Uterus (tissue), 3 donors: ENCODE measurements at regions not wholly inside any gene's neighbourhood (a gene's known extent, or its start where the extent isn't known, plus 50 kb on each side); places are given as distances from the start of the nearest gene placed in this dataset.
"Not testable (repeated sequence)": the region's sequence is repeated elsewhere in the genome, so short reads cannot be mapped to it uniquely, and the experiment has no call there.

Experiments
- DNase-seq, 2 donors: peaks; one replicate each; pipeline ENCODE4 v3.0.0-alpha.2; 2019 to 2020
- H3K27ac ChIP-seq, 2 donors: fragments of 200-600 bp; sonication (generic); 1 replicate in 1 of 2; 2 replicates in 1 of 2; pipeline ENCODE4 v1.5.1; 2016 to 2018
- H3K27me3 ChIP-seq, 2 donors: fragments of 200-600 bp; sonication (generic); one replicate each; pipeline ENCODE4 v1.5.1; 2018 to 2019; ENCODE audit warnings: control low read depth in 1 of 2
- H3K36me3 ChIP-seq, 2 donors: fragments of 200-600 bp; sonication (generic); one replicate each; pipeline ENCODE4 v1.5.1; 2019; ENCODE audit warnings: control low read depth in 1 of 2
- H3K4me1 ChIP-seq, 2 donors: fragments of 200-600 bp; sonication (generic); one replicate each; pipeline ENCODE4 v1.5.1; 2018 to 2019; ENCODE audit warnings: control low read depth in 1 of 2
- H3K4me3 ChIP-seq, 2 donors: fragments of 200-600 bp; sonication (generic); 1 replicate in 1 of 2; 2 replicates in 1 of 2; pipeline ENCODE4 v1.5.1; 2018 to 2019; ENCODE audit warnings: mild to moderate bottlenecking in 1 of 2
- H3K9me3 ChIP-seq, 2 donors: fragments of 200-600 bp; sonication (generic); one replicate each; pipeline ENCODE4 v1.5.1; 2019; ENCODE audit warnings: control low read depth in 1 of 2
- CTCF ChIP-seq, 4 experiments: fragments of 200-600 bp in 2 of 4; fragments of 450-650 bp in 2 of 4; sonication (generic) in 2 of 4; IDR thresholded peaks; one replicate each; pipeline ENCODE4 v1.5.1; 2016 to 2019; ENCODE audit warnings: antibody characterized with exemption in 4 of 4, mild to moderate bottlenecking in 2 of 4, moderate library complexity in 1 of 4
- POLR2A ChIP-seq, 2 donors: fragments of 450-650 bp; IDR thresholded peaks; one replicate each; pipeline ENCODE4 v1.6.1; 2016; ENCODE audit warnings: antibody characterized with exemption in 2 of 2, mild to moderate bottlenecking in 1 of 2, moderate library complexity in 1 of 2
- intact Hi-C: fragments of 100-400 bp; cut with DNase I; formaldehyde crosslinking; loops from one replicate; pipeline ENCODE4 v1.15.1; 2023; ENCODE audit warnings: low total_unique reads
- donor health status: DM: yes; HTN: yes; CAD: no.

- no peaks in the 10 kb centered on the region for H3K36me3 ChIP-seq
- intact Hi-C loops: no loop called here
- H3K27ac ChIP-seq: no peak overlapping the region
- no peak overlapping the region for H3K4me3 ChIP-seq
- no peak for DNase-seq
- no peaks in the 10 kb centered on the region for H3K4me1 ChIP-seq
- TF ChIP-seq POLR2A (IDR thresholded peaks at IDR 0.05): no peak
- TF ChIP-seq CTCF (IDR thresholded peaks at IDR 0.05): no peak
- H3K27me3 ChIP-seq: no peaks in the 10 kb centered on the region
- H3K9me3 ChIP-seq: no peaks in the 10 kb centered on the region
Measured at GRCh38 chr9:23039402-23039801, 592.8 kb downstream of the DMRTA1 start.

GRCh38 chr9:23041466-23041865 is 594.8 kb downstream of the DMRTA1 start:
- H3K4me1 ChIP-seq: no peaks in the 10 kb centered on the region
- intact Hi-C loops: no loop called here
- H3K36me3 ChIP-seq: no peaks in the 10 kb centered on the region
- H3K27ac ChIP-seq: no peak overlapping the region
- no peak for DNase-seq
- TF ChIP-seq POLR2A (IDR thresholded peaks at IDR 0.05) (no peak), CTCF (IDR thresholded peaks at IDR 0.05) (no peak)
- no peaks in the 10 kb centered on the region for H3K9me3 ChIP-seq
- H3K4me3 ChIP-seq: no peak overlapping the region
- no peaks in the 10 kb centered on the region for H3K27me3 ChIP-seq

GRCh38 chr9:23044549-23044948 is 597.9 kb downstream of the DMRTA1 start:
- intact Hi-C loops: no loop called here
- Histone ChIP-seq H3K27ac (no peak overlapping the region), H3K4me1 (no peaks in the 10 kb centered on the region), H3K4me3 (no peak overlapping the region), H3K36me3 (no peaks in the 10 kb centered on the region), H3K9me3 (no peaks in the 10 kb centered on the region), H3K27me3 (no peaks in the 10 kb centered on the region)
- TF ChIP-seq POLR2A (IDR thresholded peaks at IDR 0.05) (no peak), CTCF (IDR thresholded peaks at IDR 0.05) (no peak)
- DNase-seq: no peak

GRCh38 chr9:23046026-23046425 is 599.4 kb downstream of the DMRTA1 start:
- H3K27ac ChIP-seq, H3K36me3 ChIP-seq, H3K4me1 ChIP-seq, H3K9me3 ChIP-seq, DNase-seq, intact Hi-C loops, H3K27me3 ChIP-seq, H3K4me3 ChIP-seq: not testable (repeated sequence)

GRCh38 chr9:23050548-23050947 is 603.9 kb downstream of the DMRTA1 start:
- no peak overlapping the region for H3K27ac ChIP-seq
- H3K4me3 ChIP-seq: no peak overlapping the region
- no peaks in the 10 kb centered on the region for H3K36me3 ChIP-seq
- intact Hi-C loops: no loop called here
- no peak for DNase-seq
- H3K9me3 ChIP-seq: no peaks in the 10 kb centered on the region
- no peaks in the 10 kb centered on the region for H3K4me1 ChIP-seq
- H3K27me3 ChIP-seq: no peaks in the 10 kb centered on the region
- TF ChIP-seq CTCF (IDR thresholded peaks at IDR 0.05) (no peak), POLR2A (IDR thresholded peaks at IDR 0.05) (no peak)

GRCh38 chr9:23073136-23073535 is 626.5 kb downstream of the DMRTA1 start:
- Histone ChIP-seq H3K4me1 (no peaks in the 10 kb centered on the region), H3K27me3 (no peaks in the 10 kb centered on the region), H3K36me3 (no peaks in the 10 kb centered on the region), H3K9me3 (peaks cover 0 to 5% of the 10 kb centered on the region in 2 donors), H3K4me3 (no peak overlapping the region), H3K27ac (no peak overlapping the region)
- DNase-seq: no peak
- no peak for TF ChIP-seq CTCF (IDR thresholded peaks at IDR 0.05)
- TF ChIP-seq POLR2A (IDR thresholded peaks at IDR 0.05): no peak
- intact Hi-C loops: no loop called here
